ENCODE measurements at regions not wholly inside any gene's neighbourhood (a gene's known extent, or its start where the extent isn't known, plus 50 kb on each side); places are given as distances from the start of the nearest gene placed in this dataset.

GRCh38 chr14:43362586-43362985 is 1144.5 kb downstream of the FSCB start:
- CTCF ChIA-PET = no interaction called here

GRCh38 chr14:43361751-43362150 is 1145.3 kb downstream of the FSCB start:
- no peak overlapping the region for H3K4me3 ChIP-seq (ENCODE audit: control insufficient read depth in 1 of 2, extremely low read depth in 1 of 2, low read length in 1 of 2)
- CTCF ChIA-PET = no interaction called here
- peaks cover 0 to 9% (median 0%) of the 10 kb centered on the region in 3 donors for H3K9me3 Mint-ChIP-seq
- no peaks in the 10 kb centered on the region for H3K4me1 Mint-ChIP-seq
- no peak for ATAC-seq (replicated peaks in 1 of 4)
- H3K27me3 Mint-ChIP-seq = no peaks in the 10 kb centered on the region
- H3K27ac Mint-ChIP-seq = no peak overlapping the region
- H3K27ac ChIP-seq (ENCODE audit: low read length) = no peak overlapping the region
- H3K36me3 ChIP-seq (ENCODE audit: control insufficient read depth in 2 of 2, extremely low read depth in 1 of 2, insufficient read depth in 1 of 2, low read length in 1 of 2) = no peaks in the 10 kb centered on the region
- H3K27me3 ChIP-seq (replicated peaks in 1 of 2; ENCODE audit: control insufficient read depth in 2 of 2, extremely low read depth in 1 of 2, insufficient read depth in 2 of 2, low read length in 1 of 2) = no peaks in the 10 kb centered on the region
- no peaks in the 10 kb centered on the region for H3K9me3 ChIP-seq
- no peak for DNase-seq
- POLR2A ChIA-PET = no interaction called here
- H3K4me3 Mint-ChIP-seq = no peak overlapping the region
- no peaks in the 10 kb centered on the region for H3K4me1 ChIP-seq (ENCODE audit: control insufficient read depth in 1 of 2, extremely low read depth in 1 of 2, insufficient read depth in 2 of 2, low read length in 2 of 2)
- H3K36me3 Mint-ChIP-seq = no peaks in the 10 kb centered on the region

More at GRCh38 chr14:43362586-43362985, 1144.5 kb downstream of the FSCB start:
- H3K27ac Mint-ChIP-seq = no peak overlapping the region
- WGBS (ENCODE audit: insufficient coverage) = 100% methylated on average over 1 of the region's 3 CpGs
- DNase-seq (no peak), ATAC-seq (replicated peaks in 1 of 4) (no peak)
- H3K4me1 Mint-ChIP-seq = no peaks in the 10 kb centered on the region
- Histone ChIP-seq H3K27me3 (replicated peaks in 1 of 2; ENCODE audit: control insufficient read depth in 2 of 2, extremely low read depth in 1 of 2, insufficient read depth in 2 of 2, low read length in 1 of 2) (no peaks in the 10 kb centered on the region), H3K9me3 (no peaks in the 10 kb centered on the region), H3K4me3 (ENCODE audit: control insufficient read depth in 1 of 2, extremely low read depth in 1 of 2, low read length in 1 of 2) (no peak overlapping the region), H3K4me1 (ENCODE audit: control insufficient read depth in 1 of 2, extremely low read depth in 1 of 2, insufficient read depth in 2 of 2, low read length in 2 of 2) (no peaks in the 10 kb centered on the region), H3K27ac (ENCODE audit: low read length) (no peak overlapping the region), H3K36me3 (ENCODE audit: control insufficient read depth in 2 of 2, extremely low read depth in 1 of 2, insufficient read depth in 1 of 2, low read length in 1 of 2) (no peaks in the 10 kb centered on the region)
- no peaks in the 10 kb centered on the region for H3K27me3 Mint-ChIP-seq
- POLR2A ChIA-PET = no interaction called here
- H3K36me3 Mint-ChIP-seq = no peaks in the 10 kb centered on the region
- peaks cover 0 to 12% (median 5%) of the 10 kb centered on the region in 3 donors for H3K9me3 Mint-ChIP-seq
- no peak overlapping the region for H3K4me3 Mint-ChIP-seq

GRCh38 chr14:43360239-43360638 is 1146.8 kb downstream of the FSCB start:
- H3K4me3 Mint-ChIP-seq = no peak overlapping the region
- Histone ChIP-seq H3K27ac (ENCODE audit: low read length) (no peak overlapping the region), H3K4me1 (ENCODE audit: control insufficient read depth in 1 of 2, extremely low read depth in 1 of 2, insufficient read depth in 2 of 2, low read length in 2 of 2) (no peaks in the 10 kb centered on the region), H3K27me3 (replicated peaks in 1 of 2; ENCODE audit: control insufficient read depth in 2 of 2, extremely low read depth in 1 of 2, insufficient read depth in 2 of 2, low read length in 1 of 2) (no peaks in the 10 kb centered on the region), H3K4me3 (ENCODE audit: control insufficient read depth in 1 of 2, extremely low read depth in 1 of 2, low read length in 1 of 2) (no peak overlapping the region), H3K36me3 (ENCODE audit: control insufficient read depth in 2 of 2, extremely low read depth in 1 of 2, insufficient read depth in 1 of 2, low read length in 1 of 2) (no peaks in the 10 kb centered on the region), H3K9me3 (no peaks in the 10 kb centered on the region)
- WGBS (ENCODE audit: insufficient coverage) = 29% methylated on average over 3 of the region's 3 CpGs
- no peaks in the 10 kb centered on the region for H3K27me3 Mint-ChIP-seq
- no peaks in the 10 kb centered on the region for H3K4me1 Mint-ChIP-seq
- H3K27ac Mint-ChIP-seq = no peak overlapping the region
- peaks cover 0 to 13% (median 1%) of the 10 kb centered on the region in 3 donors for H3K9me3 Mint-ChIP-seq
- CTCF ChIA-PET = no interaction called here
- DNase-seq (no peak), ATAC-seq (replicated peaks in 1 of 4) (no peak)
- POLR2A ChIA-PET = no interaction called here
- H3K36me3 Mint-ChIP-seq = no peaks in the 10 kb centered on the region

- no peak for DNase-seq
- H3K9me3 Mint-ChIP-seq = peaks cover 0 to 13% (median 2%) of the 10 kb centered on the region in 3 donors
- ChIA-PET CTCF (no interaction called here), POLR2A (no interaction called here)
- H3K4me1 Mint-ChIP-seq = no peaks in the 10 kb centered on the region
- H3K36me3 Mint-ChIP-seq = no peaks in the 10 kb centered on the region
- Histone ChIP-seq H3K4me1 (ENCODE audit: control insufficient read depth in 1 of 2, extremely low read depth in 1 of 2, insufficient read depth in 2 of 2, low read length in 2 of 2) (no peaks in the 10 kb centered on the region), H3K36me3 (ENCODE audit: control insufficient read depth in 2 of 2, extremely low read depth in 1 of 2, insufficient read depth in 1 of 2, low read length in 1 of 2) (no peaks in the 10 kb centered on the region), H3K27me3 (replicated peaks in 1 of 2; ENCODE audit: control insufficient read depth in 2 of 2, extremely low read depth in 1 of 2, insufficient read depth in 2 of 2, low read length in 1 of 2) (no peaks in the 10 kb centered on the region), H3K9me3 (no peaks in the 10 kb centered on the region), H3K4me3 (ENCODE audit: control insufficient read depth in 1 of 2, extremely low read depth in 1 of 2, low read length in 1 of 2) (no peak overlapping the region), H3K27ac (ENCODE audit: low read length) (no peak overlapping the region)
- H3K27ac Mint-ChIP-seq = no peak overlapping the region
- no peak overlapping the region for H3K4me3 Mint-ChIP-seq
- ATAC-seq (replicated peaks in 1 of 4) = no peak
- no peaks in the 10 kb centered on the region for H3K27me3 Mint-ChIP-seq
- WGBS (ENCODE audit: insufficient coverage) = 51% methylated on average over 2 of the region's 4 CpGs
Measured at GRCh38 chr14:43359317-43359716, 1147.8 kb downstream of the FSCB start.

GRCh38 chr14:43356979-43357545 is 1150.0 kb downstream of the FSCB start:
- Histone ChIP-seq H3K9me3 (no peaks in the 10 kb centered on the region), H3K36me3 (ENCODE audit: control insufficient read depth in 2 of 2, extremely low read depth in 1 of 2, insufficient read depth in 1 of 2, low read length in 1 of 2) (no peaks in the 10 kb centered on the region), H3K27me3 (replicated peaks in 1 of 2; ENCODE audit: control insufficient read depth in 2 of 2, extremely low read depth in 1 of 2, insufficient read depth in 2 of 2, low read length in 1 of 2) (no peaks in the 10 kb centered on the region), H3K4me3 (ENCODE audit: control insufficient read depth in 1 of 2, extremely low read depth in 1 of 2, low read length in 1 of 2) (no peak overlapping the region), H3K27ac (ENCODE audit: low read length) (no peak overlapping the region), H3K4me1 (ENCODE audit: control insufficient read depth in 1 of 2, extremely low read depth in 1 of 2, insufficient read depth in 2 of 2, low read length in 2 of 2) (no peaks in the 10 kb centered on the region)
- Mint-ChIP-seq H3K9me3 (peaks cover 0 to 13% (median 2%) of the 10 kb centered on the region in 3 donors), H3K4me1 (no peaks in the 10 kb centered on the region), H3K36me3 (no peaks in the 10 kb centered on the region), H3K27ac (no peak overlapping the region), H3K4me3 (no peak overlapping the region), H3K27me3 (no peaks in the 10 kb centered on the region)
- CTCF ChIA-PET = no interaction called here
- DNase-seq (no peak), ATAC-seq (replicated peaks in 1 of 4) (no peak)
- POLR2A ChIA-PET = no interaction called here

GRCh38 chr14:43356382-43356781 is 1150.7 kb downstream of the FSCB start:
- CTCF ChIA-PET = no interaction called here
- no peaks in the 10 kb centered on the region for H3K27me3 ChIP-seq (replicated peaks in 1 of 2; ENCODE audit: control insufficient read depth in 2 of 2, extremely low read depth in 1 of 2, insufficient read depth in 2 of 2, low read length in 1 of 2)
- no peaks in the 10 kb centered on the region for H3K36me3 ChIP-seq (ENCODE audit: control insufficient read depth in 2 of 2, extremely low read depth in 1 of 2, insufficient read depth in 1 of 2, low read length in 1 of 2)
- WGBS (ENCODE audit: insufficient coverage) = 43% methylated on average over 1 of the region's 1 CpG
- POLR2A ChIA-PET = no interaction called here
- H3K4me1 Mint-ChIP-seq = no peaks in the 10 kb centered on the region
- no peaks in the 10 kb centered on the region for H3K9me3 ChIP-seq
- no peak overlapping the region for H3K4me3 ChIP-seq (ENCODE audit: control insufficient read depth in 1 of 2, extremely low read depth in 1 of 2, low read length in 1 of 2)
- no peak overlapping the region for H3K4me3 Mint-ChIP-seq
- H3K27ac Mint-ChIP-seq = no peak overlapping the region
- no peak overlapping the region for H3K27ac ChIP-seq (ENCODE audit: low read length)
- peaks cover 0 to 6% (median 2%) of the 10 kb centered on the region in 3 donors for H3K9me3 Mint-ChIP-seq
- no peak for DNase-seq
- no peaks in the 10 kb centered on the region for H3K27me3 Mint-ChIP-seq
- no peak for ATAC-seq (replicated peaks in 1 of 4)
- no peaks in the 10 kb centered on the region for H3K36me3 Mint-ChIP-seq
- no peaks in the 10 kb centered on the region for H3K4me1 ChIP-seq (ENCODE audit: control insufficient read depth in 1 of 2, extremely low read depth in 1 of 2, insufficient read depth in 2 of 2, low read length in 2 of 2)

- POLR2A ChIA-PET = interaction anchor here in 1 of 2 donors (0.6 kb wide), 1 partner anchor 1604 kb away, joined by 5 read pairs; no protein-coding TSS in a partner anchor
- peaks cover 6% of the 10 kb centered on the region for H3K9me3 ChIP-seq
- no peaks in the 10 kb centered on the region for H3K4me1 ChIP-seq (ENCODE audit: control insufficient read depth in 1 of 2, extremely low read depth in 1 of 2, insufficient read depth in 2 of 2, low read length in 2 of 2)
- Mint-ChIP-seq H3K27me3 (no peaks in the 10 kb centered on the region), H3K4me3 (no peak overlapping the region), H3K9me3 (peaks cover 4 to 30% (median 23%) of the 10 kb centered on the region in 3 donors), H3K4me1 (no peaks in the 10 kb centered on the region), H3K27ac (no peak overlapping the region), H3K36me3 (no peaks in the 10 kb centered on the region)
- ATAC-seq (replicated peaks in 1 of 4) = no peak
- H3K36me3 ChIP-seq (ENCODE audit: control insufficient read depth in 2 of 2, extremely low read depth in 1 of 2, insufficient read depth in 1 of 2, low read length in 1 of 2) = no peaks in the 10 kb centered on the region
- CTCF ChIA-PET = no interaction called here
- H3K4me3 ChIP-seq (ENCODE audit: control insufficient read depth in 1 of 2, extremely low read depth in 1 of 2, low read length in 1 of 2) = no peak overlapping the region
- WGBS (ENCODE audit: insufficient coverage) = 59% methylated on average over 3 of the region's 3 CpGs
- no peak for DNase-seq
- no peak overlapping the region for H3K27ac ChIP-seq (ENCODE audit: low read length)
- no peaks in the 10 kb centered on the region for H3K27me3 ChIP-seq (replicated peaks in 1 of 2; ENCODE audit: control insufficient read depth in 2 of 2, extremely low read depth in 1 of 2, insufficient read depth in 2 of 2, low read length in 1 of 2)
Measured at GRCh38 chr14:43341921-43342320, 1165.2 kb downstream of the FSCB start.
